GM19240 (cell line): ENCODE measurements at regions not wholly inside any gene's neighbourhood (a gene's known extent, or its start where the extent isn't known, plus 50 kb on each side); places are given as distances from the start of the nearest gene placed in this dataset.

ENCODE experiments used
- DNase-seq: peaks from one replicate; pipeline ENCODE4 v3.0.0; 2011; ENCODE audit warnings: low spot score; ENCODE audit not compliant: insufficient read length

GRCh38 chr3:5427938-5428337 is 240.4 kb downstream of the EDEM1 start:
- no peak for DNase-seq

- DNase-seq: peak; percentile 14
Observed at GRCh38 chr3:5428607-5429516, 241.4 kb downstream of the EDEM1 start.

GRCh38 chr3:5429517-5429890 is 242.0 kb downstream of the EDEM1 start:
- DNase-seq: no peak

- DNase-seq: no peak
Observed at GRCh38 chr3:5430701-5431100, 243.2 kb downstream of the EDEM1 start.

GRCh38 chr3:5431146-5431545 is 243.6 kb downstream of the EDEM1 start:
- no peak for DNase-seq

DNA sequence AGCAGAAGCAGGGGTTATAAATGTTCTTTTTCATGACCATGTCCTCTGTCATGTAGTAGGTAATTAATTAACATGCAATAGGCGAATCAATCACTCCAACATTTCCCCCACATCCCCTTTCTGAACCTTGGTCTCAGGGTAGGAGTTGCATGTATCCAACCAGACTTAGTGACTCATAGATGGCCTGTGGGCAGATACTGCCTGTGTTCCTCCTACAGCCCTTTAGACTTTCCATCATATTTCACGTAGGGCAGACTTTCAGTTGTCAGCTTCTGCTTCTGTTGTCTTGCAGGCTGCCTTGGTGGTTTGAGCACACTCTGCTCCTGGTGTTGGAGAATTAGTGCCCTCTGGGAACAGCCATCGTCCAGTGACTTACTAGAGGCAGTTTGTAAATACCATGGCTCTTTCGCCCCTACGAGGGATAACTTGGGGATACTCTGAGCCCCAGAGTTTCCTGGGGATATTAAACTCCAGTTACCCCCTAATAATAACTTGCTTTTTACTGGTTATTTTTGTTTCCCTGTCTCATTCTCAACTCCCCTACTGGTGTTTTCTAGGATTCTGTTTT is 244.4 kb downstream of the EDEM1 start:
- no peak for DNase-seq

GRCh38 chr3:5437296-5437782 is 249.8 kb downstream of the EDEM1 start:
- DNase-seq: no peak

DNA sequence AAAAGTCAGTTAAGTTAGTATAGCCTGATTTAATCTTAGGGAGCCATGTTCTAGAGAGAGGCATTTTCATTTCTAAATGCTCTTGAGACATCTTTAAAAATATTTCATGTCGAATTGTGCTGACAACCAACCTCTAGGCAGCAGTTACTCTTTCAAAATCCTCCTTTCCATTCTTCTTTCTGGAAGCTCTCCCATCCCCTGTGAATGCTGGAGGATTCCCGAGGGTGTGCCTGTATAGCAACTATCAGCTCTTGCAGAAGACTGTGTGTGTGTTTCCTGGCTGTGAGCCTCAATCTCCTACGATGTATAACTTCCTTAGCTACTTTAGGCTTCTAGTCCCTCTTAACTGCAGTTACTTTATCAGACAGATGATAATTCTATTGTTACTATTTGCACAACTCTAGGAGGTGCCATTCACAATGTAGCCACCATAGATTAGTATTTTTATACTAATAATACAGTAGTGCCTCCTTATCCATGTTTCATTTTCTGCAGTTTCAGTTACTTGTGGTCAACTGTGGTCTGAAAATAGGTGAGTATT is 250.3 kb downstream of the EDEM1 start:
- DNase-seq: no peak

- no peak for DNase-seq
Observed at GRCh38 chr3:5441401-5441800, 253.9 kb downstream of the EDEM1 start.

DNA sequence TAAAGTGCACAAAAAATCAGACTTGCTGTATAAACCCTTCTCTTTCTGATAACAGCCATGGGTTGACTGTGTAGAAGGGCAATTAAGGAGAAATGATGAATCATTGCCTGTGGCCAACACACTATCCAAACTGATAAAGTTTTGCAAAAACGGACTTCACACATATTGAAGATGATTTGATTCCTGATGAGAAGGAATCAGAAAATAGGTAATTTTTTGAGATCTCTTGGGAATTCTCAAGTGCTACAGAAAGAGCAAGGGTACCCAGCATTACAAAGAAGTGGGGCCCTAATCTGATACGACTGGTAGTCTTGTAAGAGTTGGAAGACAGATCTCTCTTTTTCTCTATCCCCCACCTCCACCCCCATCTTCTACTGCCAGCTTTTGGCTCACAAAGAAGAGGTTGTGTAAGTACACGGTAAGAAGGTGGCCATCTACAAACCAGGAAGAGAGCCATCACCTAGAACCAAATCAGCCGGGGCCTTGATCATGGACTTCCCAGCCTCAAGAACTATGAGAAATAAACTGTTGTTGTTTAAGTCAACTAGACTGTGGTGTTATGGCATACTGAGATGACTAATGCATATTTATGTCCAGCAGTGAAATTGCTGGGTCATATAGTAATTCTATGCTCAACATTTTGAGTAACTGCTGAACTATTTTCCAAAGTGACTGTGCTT is 254.7 kb downstream of the EDEM1 start:
- DNase-seq: no peak

DNA sequence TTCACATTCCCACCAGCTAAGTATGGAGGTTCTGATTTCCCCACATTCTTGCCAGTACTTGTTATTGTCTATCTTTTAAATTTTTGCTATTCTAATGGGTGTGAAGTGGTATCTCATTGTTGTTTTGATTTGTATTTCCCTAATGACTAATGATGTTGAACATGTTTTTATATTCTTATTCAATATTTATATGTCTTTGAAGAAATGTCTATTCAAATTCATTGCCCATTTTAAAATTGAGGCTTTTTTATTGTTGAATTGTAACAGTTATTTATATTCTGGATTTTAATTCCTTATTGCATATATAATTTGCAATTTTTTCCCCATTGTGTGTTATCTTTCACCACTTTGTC is 255.3 kb downstream of the EDEM1 start:
- DNase-seq: no peak

GRCh38 chr3:5444253-5444652 is 256.7 kb downstream of the EDEM1 start:
- no peak for DNase-seq

- no peak for DNase-seq
Observed at GRCh38 chr3:5445676-5446201, 258.2 kb downstream of the EDEM1 start.

DNA sequence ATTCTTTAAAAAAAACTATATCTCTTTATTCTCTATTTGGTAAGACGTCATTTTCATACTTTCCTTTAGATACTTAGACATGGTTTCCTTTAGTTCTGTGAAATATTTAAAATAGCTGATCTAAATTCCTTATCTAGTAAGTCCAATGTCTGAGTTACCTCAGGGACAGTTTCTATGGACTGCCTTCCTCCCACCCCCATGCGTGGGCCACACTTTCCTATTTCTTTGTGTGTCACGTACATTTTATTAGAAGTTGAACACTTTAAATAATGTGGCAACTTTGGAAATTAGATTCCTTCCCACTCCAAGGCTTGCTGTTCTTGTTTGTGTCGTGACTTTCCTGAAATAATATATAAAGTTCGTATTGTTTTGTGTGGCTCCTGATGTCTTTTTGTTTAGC is 260.7 kb downstream of the EDEM1 start:
- no peak for DNase-seq

GRCh38 chr3:5448816-5449215 is 261.3 kb downstream of the EDEM1 start:
- no peak for DNase-seq

- DNase-seq: no peak
Observed at GRCh38 chr3:5456199-5456598, 268.7 kb downstream of the EDEM1 start.

DNA sequence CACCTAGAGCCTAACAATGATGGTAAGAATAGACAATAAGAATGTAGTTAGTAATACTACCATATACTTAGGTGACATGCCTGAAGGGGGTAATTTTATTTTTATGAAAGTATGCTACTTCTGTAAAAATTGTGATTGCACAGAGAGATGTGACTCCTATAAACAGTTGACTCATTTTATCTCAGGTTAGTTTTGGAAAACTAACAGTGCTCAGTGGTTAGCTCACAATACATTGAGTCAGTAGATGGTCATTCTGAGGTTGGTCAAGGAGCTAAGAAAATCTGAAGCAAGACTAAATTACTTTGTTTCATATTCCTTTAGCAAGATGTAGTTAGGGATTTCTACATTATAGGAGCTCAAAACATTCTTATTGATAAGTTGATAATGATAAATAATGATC is 271.0 kb downstream of the EDEM1 start:
- DNase-seq: no peak

- DNase-seq: no peak
Observed at GRCh38 chr3:5462086-5462485, 274.6 kb downstream of the EDEM1 start.

DNA sequence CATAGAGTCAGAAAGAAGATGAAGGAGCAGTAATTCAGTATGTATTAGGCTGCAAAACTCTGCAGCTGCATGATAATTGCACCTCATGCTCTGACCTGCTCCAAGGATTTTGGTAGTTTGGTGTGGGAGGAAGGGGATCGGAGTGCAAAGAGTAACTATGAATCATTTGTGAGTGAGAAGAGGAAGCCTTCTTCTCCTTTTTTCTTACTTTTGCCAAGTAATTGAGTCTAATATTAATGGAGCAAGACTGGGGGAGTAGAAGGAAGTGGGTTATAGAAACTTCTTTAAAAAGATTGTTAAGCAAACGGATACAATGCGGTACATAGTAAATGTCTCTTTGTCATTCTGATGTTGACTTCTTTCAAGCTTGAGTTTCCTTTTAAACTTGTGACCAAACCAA is 276.5 kb downstream of the EDEM1 start:
- DNase-seq: no peak

DNA sequence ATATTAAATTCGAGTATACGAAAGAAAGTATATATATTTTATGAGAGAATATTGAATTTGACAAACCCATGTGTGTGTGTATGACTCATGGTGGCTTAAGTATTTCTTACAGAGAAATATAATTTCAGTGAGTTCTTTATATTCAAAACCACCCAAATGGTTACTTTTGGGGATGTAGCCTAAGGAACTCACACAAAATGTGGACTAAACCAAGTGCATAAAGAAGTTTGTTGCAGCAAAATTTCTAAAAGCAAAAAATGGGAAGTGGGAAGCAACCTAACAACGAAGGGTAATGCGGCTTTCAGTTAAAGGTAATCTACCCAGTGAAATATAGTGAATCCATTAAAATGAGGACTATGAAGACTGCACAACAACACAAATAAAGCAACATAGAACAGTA is 277.1 kb downstream of the EDEM1 start:
- DNase-seq: no peak

GRCh38 chr3:5465183-5465582 is 277.7 kb downstream of the EDEM1 start:
- DNase-seq: no peak

DNA sequence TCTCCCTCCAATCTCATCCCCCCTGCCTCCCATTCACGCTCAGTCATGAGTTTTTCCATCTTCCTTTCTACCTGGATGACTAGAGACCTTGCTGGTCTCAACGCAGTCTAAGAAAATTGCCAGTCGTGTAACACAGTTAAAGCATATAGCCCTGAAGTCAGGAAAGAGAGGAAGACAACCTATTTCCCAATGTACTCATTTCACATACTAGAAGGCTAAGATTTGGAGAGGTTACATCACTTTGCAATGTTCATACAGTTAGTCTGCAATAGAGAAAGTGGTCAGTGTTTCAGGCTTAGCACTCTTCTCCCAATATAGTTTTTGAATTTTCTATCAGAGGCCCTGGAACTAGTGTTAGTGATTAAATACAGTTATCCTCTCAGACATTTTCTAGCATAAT is 278.6 kb downstream of the EDEM1 start:
- no peak for DNase-seq
